SK-N-SH (cell line): ENCODE measurements at regions not wholly inside any gene's neighbourhood (a gene's known extent, or its start where the extent isn't known, plus 50 kb on each side); places are given as distances from the start of the nearest gene placed in this dataset.

ENCODE experiments used
- CHD2 ChIP-seq: fragments of 150-350 bp; IDR thresholded peaks from 2 replicates; pipeline ENCODE4 v1.6.1; 2018; ENCODE audit warnings: low read length; ENCODE audit not compliant: partially characterized antibody
- CTCF ChIP-seq: fragments of 200-600 bp; sonication (generic); IDR thresholded peaks from 2 replicates; pipeline ENCODE4 v1.6.1; 2017; ENCODE audit warnings: antibody characterized with exemption, mild to moderate bottlenecking, moderate library complexity
- FOSL2 ChIP-seq: IDR thresholded peaks from 2 replicates; pipeline ENCODE4 v1.4.0; 2012; ENCODE audit warnings: low read depth, mild to moderate bottlenecking, moderate library complexity, borderline replicate concordance
- FOXJ3 ChIP-seq: sonication (generic); formaldehyde crosslinking; IDR thresholded peaks from 2 replicates; pipeline ENCODE4 v1.5.1; 2020; ENCODE audit warnings: mild to moderate bottlenecking, missing genetic modification reagents
- NRF1 ChIP-seq: IDR thresholded peaks from 2 replicates; pipeline ENCODE4 v1.6.1; 2012; ENCODE audit warnings: low read depth, mild to moderate bottlenecking, low read length
- POLR2AphosphoS5 ChIP-seq: IDR thresholded peaks from 2 replicates; pipeline ENCODE4 v1.6.1; 2012; ENCODE audit warnings: low read depth, low read length
- SMC3 ChIP-seq: IDR thresholded peaks from 2 replicates; pipeline ENCODE4 v1.6.1; 2012; ENCODE audit warnings: low read depth, low read length, improper control_type of control experiment
- YY1 ChIP-seq: IDR thresholded peaks from 2 replicates; pipeline ENCODE4 v1.4.0; 2012; ENCODE audit warnings: low read depth, mild to moderate bottlenecking

GRCh38 chr11:94678236-94678635 is 89.9 kb upstream of the AMOTL1 start:
- TF ChIP-seq SMC3 (no peak), POLR2AphosphoS5 (no peak), YY1 (no peak), CHD2 (no peak), FOXJ3 (CRISPR knock-in tag) (no peak), CTCF (no peak), NRF1 (no peak), FOSL2 (no peak)
